ENCODE measurements at regions not wholly inside any gene's neighbourhood (a gene's known extent, or its start where the extent isn't known, plus 50 kb on each side); places are given as distances from the start of the nearest gene placed in this dataset.

DNA sequence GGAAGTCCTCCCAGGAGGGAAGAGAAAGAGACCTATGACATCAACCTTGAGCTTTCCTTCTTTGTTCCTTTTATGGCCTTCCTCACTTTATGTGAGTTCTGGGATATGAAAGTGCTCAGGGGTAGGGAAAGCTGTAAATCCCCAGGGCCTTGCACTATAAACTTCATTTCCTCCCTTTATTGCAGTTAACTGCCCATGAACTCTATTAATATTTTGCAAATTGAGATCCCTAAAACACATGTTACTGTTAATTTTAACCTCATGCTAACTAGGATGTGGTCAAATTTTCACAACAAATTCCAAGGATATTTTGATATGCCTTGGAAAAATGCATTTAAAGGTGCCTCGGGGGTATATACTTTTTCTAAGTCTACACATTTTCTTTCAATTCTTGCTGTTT is 359.9 kb downstream of the OSR1 start (continued):
- TF ChIP-seq, protein P1, sequence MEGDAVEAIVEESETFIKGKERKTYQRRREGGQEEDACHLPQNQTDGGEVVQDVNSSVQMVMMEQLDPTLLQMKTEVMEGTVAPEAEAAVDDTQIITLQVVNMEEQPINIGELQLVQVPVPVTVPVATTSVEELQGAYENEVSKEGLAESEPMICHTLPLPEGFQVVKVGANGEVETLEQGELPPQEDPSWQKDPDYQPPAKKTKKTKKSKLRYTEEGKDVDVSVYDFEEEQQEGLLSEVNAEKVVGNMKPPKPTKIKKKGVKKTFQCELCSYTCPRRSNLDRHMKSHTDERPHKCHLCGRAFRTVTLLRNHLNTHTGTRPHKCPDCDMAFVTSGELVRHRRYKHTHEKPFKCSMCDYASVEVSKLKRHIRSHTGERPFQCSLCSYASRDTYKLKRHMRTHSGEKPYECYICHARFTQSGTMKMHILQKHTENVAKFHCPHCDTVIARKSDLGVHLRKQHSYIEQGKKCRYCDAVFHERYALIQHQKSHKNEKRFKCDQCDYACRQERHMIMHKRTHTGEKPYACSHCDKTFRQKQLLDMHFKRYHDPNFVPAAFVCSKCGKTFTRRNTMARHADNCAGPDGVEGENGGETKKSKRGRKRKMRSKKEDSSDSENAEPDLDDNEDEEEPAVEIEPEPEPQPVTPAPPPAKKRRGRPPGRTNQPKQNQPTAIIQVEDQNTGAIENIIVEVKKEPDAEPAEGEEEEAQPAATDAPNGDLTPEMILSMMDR (IDR thresholded peaks at IDR 0.05 in 2 of 3, conservative IDR thresholded peaks at IDR 0.05 in 1 of 3; ENCODE audit: insufficient read depth in 2 of 3, low read depth in 1 of 3, low read length in 3 of 3) = no peak
- TF ChIP-seq PTTG1 (tag; IDR thresholded peaks at IDR 0.05; ENCODE audit: low read depth) (no peak), TAF7 (tag; IDR thresholded peaks at IDR 0.05) (no peak), STAT5B (CRISPR knock-in tag; IDR thresholded peaks at IDR 0.05) (no peak), HMG20B (CRISPR knock-in tag; IDR thresholded peaks at IDR 0.05) (no peak)

DNA sequence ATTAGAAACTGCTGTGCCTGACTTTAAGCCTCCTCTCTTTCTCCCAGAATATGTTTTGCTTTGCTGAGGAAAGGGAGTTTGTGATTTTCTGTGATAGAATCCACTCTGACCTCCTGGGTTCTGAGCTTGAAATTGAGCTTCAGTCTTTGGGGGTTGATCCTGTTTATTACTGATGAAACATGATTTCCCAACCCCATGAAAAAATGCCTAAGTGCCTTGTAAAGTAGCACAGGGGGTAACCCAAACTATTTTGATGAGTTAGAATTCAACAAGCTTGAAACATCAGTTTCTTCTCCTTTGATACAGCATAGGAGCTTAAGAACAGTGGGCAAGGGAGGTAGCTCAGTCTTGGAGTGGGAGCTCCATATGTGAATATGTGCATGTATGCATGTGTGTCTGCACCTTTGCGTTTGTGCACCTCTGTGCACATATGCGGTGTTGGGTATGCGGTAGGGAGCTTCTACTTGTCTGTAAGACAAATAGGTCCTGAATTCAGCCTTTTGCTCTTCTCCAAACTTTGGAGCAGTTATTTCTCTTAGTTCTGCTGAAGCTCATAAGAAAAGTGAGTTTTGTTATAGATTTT is 364.6 kb downstream of the OSR1 start:
- CTCF ChIA-PET (ENCODE audit: low intra/inter-chr PET ratio) = no interaction called here
- no peak overlapping the region for H3K27ac ChIP-seq (ENCODE audit: extremely low read depth, low read depth, low read length)
- DNase-seq (ENCODE audit: extremely low read depth in 1 of 4, low spot score in 3 of 4) (no peak), ATAC-seq (no peak), FAIRE-seq (no peak)
- H3K36me3 ChIP-seq (ENCODE audit: control insufficient read depth, insufficient read depth, low read length) = no peaks in the 10 kb centered on the region
- no peaks in the 10 kb centered on the region for H3K4me1 ChIP-seq (replicated peaks in 1 of 2; ENCODE audit: control insufficient read depth in 2 of 2, insufficient read depth in 2 of 2, low read length in 2 of 2)
- BruUV-seq (replicated peaks) = no TSS peak
- H3K79me2 ChIP-seq (ENCODE audit: control insufficient read depth, insufficient read depth, low read length) = no peaks in the 10 kb centered on the region
- intact Hi-C loops (cut with micrococcal nuclease) (loop anchor here (10.0 kb wide), 1 partner anchor 371 kb away; no protein-coding TSS in a partner anchor), in situ Hi-C loops (cut with MboI) (no loop called here)
- H3K9me3 ChIP-seq (replicated peaks; ENCODE audit: control insufficient read depth, insufficient read depth, low read depth, low read length) = no peaks in the 10 kb centered on the region
- WGBS (ENCODE audit: insufficient coverage, low coverage, missing lambda C conversion rate) = 0% methylated on average over 3 of the region's 3 CpGs
- H3K27me3 ChIP-seq (ENCODE audit: control insufficient read depth in 2 of 2, insufficient read depth in 2 of 2, low read length in 2 of 2) = no peaks in the 10 kb centered on the region
- TF ChIP-seq, protein P2, sequence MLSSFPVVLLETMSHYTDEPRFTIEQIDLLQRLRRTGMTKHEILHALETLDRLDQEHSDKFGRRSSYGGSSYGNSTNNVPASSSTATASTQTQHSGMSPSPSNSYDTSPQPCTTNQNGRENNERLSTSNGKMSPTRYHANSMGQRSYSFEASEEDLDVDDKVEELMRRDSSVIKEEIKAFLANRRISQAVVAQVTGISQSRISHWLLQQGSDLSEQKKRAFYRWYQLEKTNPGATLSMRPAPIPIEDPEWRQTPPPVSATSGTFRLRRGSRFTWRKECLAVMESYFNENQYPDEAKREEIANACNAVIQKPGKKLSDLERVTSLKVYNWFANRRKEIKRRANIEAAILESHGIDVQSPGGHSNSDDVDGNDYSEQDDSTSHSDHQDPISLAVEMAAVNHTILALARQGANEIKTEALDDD (IDR thresholded peaks at IDR 0.05) = no peak
- TF ChIP-seq HNRNPLL (IDR thresholded peaks at IDR 0.05; ENCODE audit: low read depth, low read length, poor library complexity, severe bottlenecking) (no peak), STAT6 (CRISPR knock-in tag; IDR thresholded peaks at IDR 0.05) (no peak)
- TF ChIP-seq, protein P3, sequence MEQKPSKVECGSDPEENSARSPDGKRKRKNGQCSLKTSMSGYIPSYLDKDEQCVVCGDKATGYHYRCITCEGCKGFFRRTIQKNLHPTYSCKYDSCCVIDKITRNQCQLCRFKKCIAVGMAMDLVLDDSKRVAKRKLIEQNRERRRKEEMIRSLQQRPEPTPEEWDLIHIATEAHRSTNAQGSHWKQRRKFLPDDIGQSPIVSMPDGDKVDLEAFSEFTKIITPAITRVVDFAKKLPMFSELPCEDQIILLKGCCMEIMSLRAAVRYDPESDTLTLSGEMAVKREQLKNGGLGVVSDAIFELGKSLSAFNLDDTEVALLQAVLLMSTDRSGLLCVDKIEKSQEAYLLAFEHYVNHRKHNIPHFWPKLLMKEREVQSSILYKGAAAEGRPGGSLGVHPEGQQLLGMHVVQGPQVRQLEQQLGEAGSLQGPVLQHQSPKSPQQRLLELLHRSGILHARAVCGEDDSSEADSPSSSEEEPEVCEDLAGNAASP (IDR thresholded peaks at IDR 0.05) = no peak
- H2AFZ ChIP-seq (ENCODE audit: low read depth, low read length) = no peak overlapping the region
- H3K9me1 ChIP-seq (ENCODE audit: control insufficient read depth, insufficient read depth, low read length) = no peaks in the 10 kb centered on the region
- H3K4me2 ChIP-seq (ENCODE audit: insufficient read depth, low read length) = no peak overlapping the region
- POLR2A ChIA-PET = no interaction called here
- no peak overlapping the region for H3K9ac ChIP-seq (ENCODE audit: insufficient read depth in 1 of 2, low read depth in 2 of 2, low read length in 2 of 2)
- H4K20me1 ChIP-seq (replicated peaks; ENCODE audit: control insufficient read depth, insufficient read depth, low read length) = no peaks in the 10 kb centered on the region
- H3K4me3 ChIP-seq = no peak overlapping the region
